ENCODE measurements at regions not wholly inside any gene's neighbourhood (a gene's known extent, or its start where the extent isn't known, plus 50 kb on each side); places are given as distances from the start of the nearest gene placed in this dataset.

DNA sequence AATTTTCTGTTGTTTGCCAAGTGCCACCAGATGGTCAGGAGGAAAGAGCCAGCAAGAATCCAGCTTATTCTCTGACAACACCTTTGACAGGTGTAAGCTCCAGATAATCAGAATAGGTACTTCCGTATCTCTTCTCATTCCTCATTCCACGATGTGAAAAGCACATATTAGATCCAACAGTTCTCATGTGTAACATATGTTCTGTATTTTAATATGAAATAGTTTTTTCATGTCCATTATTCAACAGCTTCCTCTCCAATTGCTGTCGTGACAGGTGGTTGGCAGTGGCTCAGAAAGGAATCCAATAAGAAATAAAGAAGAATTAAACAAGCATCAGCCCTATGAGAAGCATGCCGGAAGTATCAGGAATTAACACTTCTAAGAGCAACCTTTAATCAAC lies 1624.7 kb downstream of the MRPL39 start:
- Histone ChIP-seq H3K27me3 (ENCODE audit: insufficient read depth, low read length) (no peaks in the 10 kb centered on the region), H3K4me3 (ENCODE audit: low read length) (no peak overlapping the region), H3K9me3 (ENCODE audit: insufficient read depth, low read depth, low read length) (no peaks in the 10 kb centered on the region; the same call in 1 of the 2 replicates), H3K36me3 (ENCODE audit: insufficient read depth, low read depth, low read length) (no peaks in the 10 kb centered on the region), H3K27ac (ENCODE audit: low read length) (no peak overlapping the region), H3K4me1 (ENCODE audit: insufficient read depth, low read length) (no peaks in the 10 kb centered on the region), H3K9ac (ENCODE audit: low read depth, low read length) (no peak overlapping the region)

DNA sequence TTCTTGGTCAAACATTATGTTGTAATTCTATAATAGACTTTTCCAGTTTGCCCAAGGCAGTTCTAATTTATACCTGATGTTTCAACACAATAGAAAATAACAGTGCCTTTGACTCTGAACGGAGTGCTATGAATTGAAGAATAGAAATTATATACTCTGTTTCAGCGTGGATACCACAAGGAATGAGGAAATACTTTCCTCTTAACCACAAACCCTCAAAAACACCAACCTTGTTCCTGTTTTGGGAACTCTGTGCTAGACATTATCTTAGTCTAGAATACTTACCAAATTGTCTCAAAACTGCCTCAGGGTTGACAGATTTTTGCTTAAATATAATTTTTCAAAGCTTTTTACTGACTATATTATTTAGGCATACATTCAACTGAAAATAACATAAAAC lies 1629.3 kb downstream of the MRPL39 start:
- Histone ChIP-seq H3K4me1 (ENCODE audit: insufficient read depth, low read length) (no peaks in the 10 kb centered on the region), H3K4me3 (ENCODE audit: low read length) (no peak overlapping the region), H3K9ac (ENCODE audit: low read depth, low read length) (no peak overlapping the region), H3K9me3 (ENCODE audit: insufficient read depth, low read depth, low read length) (no peaks in the 10 kb centered on the region), H3K27ac (ENCODE audit: low read length) (no peak overlapping the region), H3K27me3 (ENCODE audit: insufficient read depth, low read length) (no peaks in the 10 kb centered on the region), H3K36me3 (ENCODE audit: insufficient read depth, low read depth, low read length) (no peaks in the 10 kb centered on the region)

DNA sequence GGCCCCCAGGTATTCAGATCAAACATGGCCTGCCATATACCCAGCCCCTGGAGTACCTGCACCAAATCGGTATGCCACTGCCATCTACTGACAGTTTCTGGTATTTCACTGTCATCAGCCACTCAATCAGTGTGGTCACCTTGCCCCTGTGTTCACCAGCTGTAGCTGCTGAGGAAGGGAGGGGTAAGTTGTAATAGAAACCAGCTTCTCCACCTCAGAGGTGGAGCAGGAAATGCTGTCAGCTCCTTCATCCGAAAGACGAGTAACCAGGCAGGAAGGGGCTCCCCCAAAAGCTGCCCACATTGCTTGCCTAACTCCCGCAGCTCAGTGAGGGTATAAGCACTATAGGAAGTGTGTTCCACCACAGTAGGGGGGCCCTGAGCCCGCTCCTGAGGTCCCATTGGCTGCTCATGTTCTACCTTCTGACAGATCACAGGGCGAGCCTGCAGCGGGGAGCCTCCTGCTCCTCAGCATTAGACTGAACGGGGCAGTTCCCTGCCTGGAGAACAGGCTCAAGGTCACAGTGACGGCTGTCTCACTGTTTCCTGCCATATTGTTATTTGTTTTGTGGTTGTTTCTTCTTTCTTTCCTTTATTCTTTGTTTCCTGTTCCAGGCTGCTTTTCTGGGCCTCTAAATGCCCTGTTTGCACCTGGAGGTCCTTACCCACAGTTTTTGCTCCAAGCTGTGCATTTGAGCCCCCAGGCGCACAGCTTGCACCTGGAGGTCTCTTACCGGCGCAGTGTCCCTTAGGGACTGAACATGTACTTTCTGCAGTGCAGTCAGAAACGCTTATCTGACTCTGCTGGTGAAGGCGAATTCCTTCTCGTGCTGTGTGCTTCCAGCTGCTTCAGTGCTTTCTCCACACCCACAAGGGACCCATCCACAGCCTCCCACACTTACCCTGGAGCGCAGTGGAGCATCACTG lies 1638.3 kb downstream of the MRPL39 start:
- H3K36me3 ChIP-seq (ENCODE audit: insufficient read depth, low read depth, low read length), result no peaks in the 10 kb centered on the region
- H3K4me3 ChIP-seq (ENCODE audit: low read length), result peak overlapping the region; percentile 38
- no peak overlapping the region for H3K27ac ChIP-seq (ENCODE audit: low read length)
- no peak overlapping the region for H3K9ac ChIP-seq (ENCODE audit: low read depth, low read length)
- no peaks in the 10 kb centered on the region for H3K9me3 ChIP-seq (ENCODE audit: insufficient read depth, low read depth, low read length)
- H3K4me1 ChIP-seq (ENCODE audit: insufficient read depth, low read length), result no peaks in the 10 kb centered on the region
- H3K27me3 ChIP-seq (ENCODE audit: insufficient read depth, low read length), result no peaks in the 10 kb centered on the region

DNA sequence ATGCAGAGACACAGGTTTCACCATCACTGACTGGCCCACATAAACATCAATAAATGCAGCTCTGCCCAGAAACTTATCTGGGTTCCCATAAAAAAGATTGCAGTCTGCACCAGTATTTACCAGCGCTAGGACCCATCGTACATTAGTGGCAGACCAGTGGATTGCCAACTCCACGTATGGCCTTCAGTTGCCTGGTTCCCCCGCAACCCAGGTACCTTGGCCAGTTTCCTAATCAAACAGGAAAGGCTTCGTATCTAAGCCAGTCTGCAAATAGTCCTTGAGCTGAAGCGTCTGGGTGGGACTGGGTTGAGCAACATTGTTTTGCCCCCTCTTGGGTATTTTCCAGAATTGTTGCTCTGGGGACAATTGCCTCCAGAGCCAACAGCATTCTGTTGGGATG lies 1639.3 kb downstream of the MRPL39 start:
- H3K27me3 ChIP-seq (ENCODE audit: insufficient read depth, low read length), result no peaks in the 10 kb centered on the region
- H3K9ac ChIP-seq (ENCODE audit: low read depth, low read length), result no peak overlapping the region
- H3K4me3 ChIP-seq (ENCODE audit: low read length), result no peak overlapping the region
- no peaks in the 10 kb centered on the region for H3K4me1 ChIP-seq (ENCODE audit: insufficient read depth, low read length)
- no peak overlapping the region for H3K27ac ChIP-seq (ENCODE audit: low read length)
- H3K36me3 ChIP-seq (ENCODE audit: insufficient read depth, low read depth, low read length), result no peaks in the 10 kb centered on the region
- no peaks in the 10 kb centered on the region for H3K9me3 ChIP-seq (ENCODE audit: insufficient read depth, low read depth, low read length)

DNA sequence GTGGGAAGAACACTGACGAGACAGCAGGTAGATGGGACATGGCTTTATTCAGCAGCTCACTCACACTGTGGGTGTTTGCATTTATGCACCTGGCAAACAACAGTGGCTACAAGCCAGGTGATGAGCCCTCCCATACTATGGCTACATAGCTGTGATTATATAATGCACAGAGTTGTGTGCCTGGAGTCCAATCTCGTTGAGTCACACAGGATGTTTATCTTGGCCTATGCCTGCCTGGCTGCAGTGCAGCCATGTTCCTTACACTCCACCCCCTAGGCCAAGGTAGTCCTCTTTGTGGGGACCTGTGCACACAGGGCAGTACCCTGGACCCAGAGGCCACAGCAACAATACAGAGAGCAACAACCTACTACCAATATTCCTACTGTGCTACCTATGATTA lies 1643.8 kb downstream of the MRPL39 start:
- H3K4me3 ChIP-seq (ENCODE audit: low read length), result no peak overlapping the region
- H3K4me1 ChIP-seq (ENCODE audit: insufficient read depth, low read length), result no peaks in the 10 kb centered on the region
- H3K36me3 ChIP-seq (ENCODE audit: insufficient read depth, low read depth, low read length), result no peaks in the 10 kb centered on the region
- no peaks in the 10 kb centered on the region for H3K27me3 ChIP-seq (ENCODE audit: insufficient read depth, low read length)
- no peak overlapping the region for H3K9ac ChIP-seq (ENCODE audit: low read depth, low read length)
- no peak overlapping the region for H3K27ac ChIP-seq (ENCODE audit: low read length)
- no peaks in the 10 kb centered on the region for H3K9me3 ChIP-seq (ENCODE audit: insufficient read depth, low read depth, low read length)

DNA sequence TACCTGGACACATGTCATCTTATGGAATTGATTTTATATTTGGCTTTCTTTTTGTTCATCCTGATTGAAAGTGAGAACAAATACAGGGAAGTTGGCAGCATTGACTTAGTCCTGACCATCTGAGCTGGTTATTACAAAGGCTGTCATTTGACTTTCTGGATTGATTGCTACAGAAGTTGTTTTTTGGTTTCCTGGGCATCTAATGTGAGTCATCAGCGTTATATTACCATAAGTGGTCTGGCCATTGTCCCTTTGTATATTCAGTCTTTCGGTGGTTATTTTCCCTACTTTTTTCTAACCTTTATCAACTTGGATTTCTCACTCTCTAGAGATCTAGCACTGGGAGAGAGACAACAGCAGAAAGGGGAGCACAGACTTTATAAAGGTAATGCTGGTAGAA lies 1646.5 kb downstream of the MRPL39 start:
- Histone ChIP-seq H3K9ac (ENCODE audit: low read depth, low read length) (no peak overlapping the region), H3K9me3 (ENCODE audit: insufficient read depth, low read depth, low read length) (no peaks in the 10 kb centered on the region)

DNA sequence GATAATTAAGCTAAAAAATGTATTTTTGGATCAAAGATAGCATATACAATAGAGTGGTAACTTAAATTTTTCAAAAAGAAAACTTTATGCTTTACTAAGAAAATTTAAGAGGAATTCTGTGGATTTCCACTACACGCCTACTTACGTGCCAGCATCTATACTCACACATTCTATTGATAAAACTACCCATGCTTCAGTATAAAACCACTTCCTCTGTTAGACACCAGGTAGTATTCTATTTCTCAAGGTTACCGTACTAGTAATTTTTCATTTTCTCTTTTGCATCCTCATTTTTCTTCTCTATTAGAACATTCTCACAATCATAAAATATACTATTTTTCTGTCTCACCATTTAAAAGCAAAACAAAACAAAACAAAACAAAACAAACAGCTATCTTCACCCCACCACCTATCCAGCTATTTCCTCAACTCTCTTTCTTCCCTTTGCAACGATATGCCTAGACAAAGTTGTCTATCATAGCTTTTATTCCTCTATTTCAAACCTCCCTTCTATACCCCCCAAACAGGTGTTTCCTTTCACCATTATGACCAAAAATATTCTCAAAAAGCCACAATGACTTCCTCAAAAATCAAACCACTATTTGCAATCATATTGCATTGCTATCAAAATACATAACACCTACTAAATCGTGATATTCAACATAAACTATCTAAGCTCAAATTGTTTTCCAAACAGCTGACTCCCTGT lies 1652.0 kb downstream of the MRPL39 start:
- H3K27me3 ChIP-seq (ENCODE audit: insufficient read depth, low read length), result no peaks in the 10 kb centered on the region
- no peak overlapping the region for H3K27ac ChIP-seq (ENCODE audit: low read length)
- H3K4me3 ChIP-seq (ENCODE audit: low read length), result no peak overlapping the region
- H3K36me3 ChIP-seq (ENCODE audit: insufficient read depth, low read depth, low read length), result no peaks in the 10 kb centered on the region
- no peak overlapping the region for H3K9ac ChIP-seq (ENCODE audit: low read depth, low read length)
- no peaks in the 10 kb centered on the region for H3K9me3 ChIP-seq (ENCODE audit: insufficient read depth, low read depth, low read length)
- no peaks in the 10 kb centered on the region for H3K4me1 ChIP-seq (ENCODE audit: insufficient read depth, low read length)

More for the DNA sequence above, 1646.5 kb downstream of the MRPL39 start:
- Histone ChIP-seq H3K27ac (ENCODE audit: low read length) (no peak overlapping the region), H3K4me3 (ENCODE audit: low read length) (no peak overlapping the region), H3K27me3 (ENCODE audit: insufficient read depth, low read length) (no peaks in the 10 kb centered on the region), H3K4me1 (ENCODE audit: insufficient read depth, low read length) (no peaks in the 10 kb centered on the region), H3K36me3 (ENCODE audit: insufficient read depth, low read depth, low read length) (no peaks in the 10 kb centered on the region)

DNA sequence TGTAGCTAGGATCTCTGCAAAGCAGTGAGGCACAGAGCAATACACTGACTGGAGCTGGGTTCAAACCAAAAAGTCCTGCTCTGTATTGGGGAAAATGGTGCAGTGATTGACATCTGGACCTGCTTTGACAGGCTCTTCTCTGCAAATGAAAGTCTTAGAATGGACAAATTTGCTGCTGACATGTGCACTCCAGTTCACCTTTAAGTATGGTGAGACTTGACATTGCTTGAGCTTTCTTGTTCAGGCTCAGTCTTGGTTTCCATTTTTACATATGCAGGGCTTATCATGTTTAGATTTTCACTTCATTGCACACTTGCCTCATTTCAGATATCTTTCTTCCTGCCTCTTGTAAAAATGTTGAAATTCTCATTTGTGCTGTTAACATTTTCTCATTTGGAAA lies 1655.0 kb downstream of the MRPL39 start:
- Histone ChIP-seq H3K36me3 (ENCODE audit: insufficient read depth, low read depth, low read length) (no peaks in the 10 kb centered on the region), H3K27me3 (ENCODE audit: insufficient read depth, low read length) (no peaks in the 10 kb centered on the region), H3K4me3 (ENCODE audit: low read length) (no peak overlapping the region), H3K9me3 (ENCODE audit: insufficient read depth, low read depth, low read length) (no peaks in the 10 kb centered on the region), H3K9ac (ENCODE audit: low read depth, low read length) (no peak overlapping the region), H3K27ac (ENCODE audit: low read length) (no peak overlapping the region), H3K4me1 (ENCODE audit: insufficient read depth, low read length) (no peaks in the 10 kb centered on the region)

DNA sequence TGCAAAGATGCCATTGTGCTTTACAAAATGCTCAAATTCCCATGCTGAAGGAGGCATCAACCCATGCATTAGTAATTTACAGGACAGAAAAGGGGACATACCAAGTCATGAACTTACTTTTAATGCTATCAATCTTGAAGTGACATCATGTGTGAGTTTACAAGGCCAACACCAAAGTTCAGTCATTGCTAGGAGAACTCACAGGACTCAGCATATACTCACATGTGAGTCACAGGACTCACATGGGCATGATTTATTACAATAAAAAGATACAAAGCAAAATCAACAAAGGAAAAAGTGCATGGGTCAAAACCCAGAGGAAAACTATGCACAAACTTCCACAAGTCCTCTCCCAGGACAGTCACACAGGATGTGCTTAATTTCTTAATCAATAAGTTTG lies 1656.0 kb downstream of the MRPL39 start:
- no peaks in the 10 kb centered on the region for H3K9me3 ChIP-seq (ENCODE audit: insufficient read depth, low read depth, low read length)
- H3K4me3 ChIP-seq (ENCODE audit: low read length), result no peak overlapping the region
- no peaks in the 10 kb centered on the region for H3K27me3 ChIP-seq (ENCODE audit: insufficient read depth, low read length)
- H3K4me1 ChIP-seq (ENCODE audit: insufficient read depth, low read length), result no peaks in the 10 kb centered on the region
- H3K27ac ChIP-seq (ENCODE audit: low read length), result no peak overlapping the region
- H3K9ac ChIP-seq (ENCODE audit: low read depth, low read length), result no peak overlapping the region
- no peaks in the 10 kb centered on the region for H3K36me3 ChIP-seq (ENCODE audit: insufficient read depth, low read depth, low read length)

DNA sequence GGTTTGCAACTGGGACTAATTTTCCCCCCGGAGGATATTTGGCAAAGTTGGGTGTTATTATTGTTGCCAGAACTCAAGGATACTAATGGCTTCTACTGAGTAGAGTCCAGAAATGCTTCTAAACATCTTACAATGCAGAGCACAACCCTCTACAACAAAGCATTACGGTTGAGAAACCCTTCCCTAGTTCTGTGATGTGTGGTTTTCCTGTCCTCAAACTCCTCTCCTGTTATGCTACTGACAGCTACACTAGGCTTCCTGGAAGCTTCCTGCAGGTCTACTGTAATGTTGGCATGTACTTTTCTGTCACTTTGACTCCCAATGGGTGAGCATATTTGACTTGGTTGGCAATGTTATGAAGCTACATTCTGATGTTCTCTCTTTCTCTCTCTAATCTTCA lies 1656.9 kb downstream of the MRPL39 start:
- Histone ChIP-seq H3K9ac (ENCODE audit: low read depth, low read length) (no peak overlapping the region), H3K36me3 (ENCODE audit: insufficient read depth, low read depth, low read length) (no peaks in the 10 kb centered on the region), H3K27me3 (ENCODE audit: insufficient read depth, low read length) (no peaks in the 10 kb centered on the region), H3K27ac (ENCODE audit: low read length) (no peak overlapping the region), H3K9me3 (ENCODE audit: insufficient read depth, low read depth, low read length) (0 out of 2 replicates have a peak, but pooled peaks cover 3% of the 10 kb centered on the region), H3K4me3 (ENCODE audit: low read length) (no peak overlapping the region), H3K4me1 (ENCODE audit: insufficient read depth, low read length) (no peaks in the 10 kb centered on the region)

DNA sequence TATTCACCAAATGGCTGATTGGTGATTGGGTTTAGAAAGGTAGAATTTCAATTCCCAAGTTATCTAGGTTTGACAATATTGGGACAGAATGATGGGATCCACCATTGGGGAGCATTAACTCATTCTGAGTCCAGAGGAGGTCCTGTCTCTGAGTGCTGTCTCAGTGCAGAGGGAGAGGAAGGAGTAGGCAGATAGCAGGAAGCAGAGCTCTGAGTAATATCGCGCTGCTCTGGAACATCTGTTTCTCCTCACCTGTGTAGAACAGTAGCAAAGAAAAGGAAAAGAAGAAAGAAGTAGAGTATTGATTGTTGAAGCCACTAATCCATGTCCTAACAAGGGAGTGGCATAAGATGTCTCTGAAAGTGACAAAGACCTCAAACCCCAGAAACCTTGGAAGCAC lies 1657.8 kb downstream of the MRPL39 start:
- Histone ChIP-seq H3K36me3 (ENCODE audit: insufficient read depth, low read depth, low read length) (no peaks in the 10 kb centered on the region), H3K27ac (ENCODE audit: low read length) (no peak overlapping the region), H3K27me3 (ENCODE audit: insufficient read depth, low read length) (no peaks in the 10 kb centered on the region), H3K4me3 (ENCODE audit: low read length) (no peak overlapping the region), H3K4me1 (ENCODE audit: insufficient read depth, low read length) (no peaks in the 10 kb centered on the region), H3K9me3 (ENCODE audit: insufficient read depth, low read depth, low read length) (0 out of 2 replicates have a peak, but pooled peaks cover 3% of the 10 kb centered on the region), H3K9ac (ENCODE audit: low read depth, low read length) (no peak overlapping the region)
